ENCODE measurements at regions not wholly inside any gene's neighbourhood (a gene's known extent, or its start where the extent isn't known, plus 50 kb on each side); places are given as distances from the start of the nearest gene placed in this dataset.

DNA sequence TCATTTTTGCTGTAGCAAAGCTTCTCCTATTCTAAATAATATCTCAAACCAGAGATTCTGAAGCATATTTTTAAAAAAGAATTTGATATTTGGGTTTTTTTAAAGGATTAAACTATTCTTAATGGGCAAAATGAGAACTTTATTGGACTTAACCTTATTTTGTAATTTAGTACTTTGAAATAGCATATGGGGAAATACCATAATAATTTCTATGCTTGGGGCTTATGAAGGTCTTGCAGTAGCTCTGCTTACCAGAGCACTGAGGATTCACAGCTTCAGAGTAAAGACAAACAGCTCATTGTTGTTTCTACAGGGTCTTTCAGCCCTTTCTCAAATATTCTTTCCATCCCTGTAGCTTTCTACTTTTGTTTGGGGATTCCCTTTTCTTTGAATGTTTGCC lies 111.2 kb upstream of the ZNF648 start:
- Histone ChIP-seq H3K4me1 (ENCODE audit: control insufficient read depth, extremely low read depth, insufficient read depth, low read length) (peaks cover 26% of the 10 kb centered on the region), H3K79me2 (ENCODE audit: control insufficient read depth, insufficient read depth, low read length) (no peaks in the 10 kb centered on the region), H3K36me3 (ENCODE audit: control insufficient read depth in 2 of 2, extremely low read depth in 1 of 2, insufficient read depth in 2 of 2, low read length in 2 of 2) (no peaks in the 10 kb centered on the region), H3K4me2 (ENCODE audit: control insufficient read depth, extremely low read depth, insufficient read depth, low read depth, low read length) (no peak overlapping the region), H3K27ac (ENCODE audit: control insufficient read depth, insufficient read depth, low read length) (no peak overlapping the region), H3K9me3 (ENCODE audit: control insufficient read depth, low read depth, low read length) (no peaks in the 10 kb centered on the region), H3K9me1 (ENCODE audit: control insufficient read depth, extremely low read depth, insufficient read depth, low read length) (no peaks in the 10 kb centered on the region), H2AFZ (ENCODE audit: control insufficient read depth, low read length) (no peak overlapping the region), H4K20me1 (ENCODE audit: control insufficient read depth, extremely low read depth, insufficient read depth, low read length) (no peaks in the 10 kb centered on the region), H3K4me3 (ENCODE audit: control insufficient read depth in 2 of 3, extremely low read depth in 1 of 3, insufficient read depth in 2 of 3, low read depth in 1 of 3, low read length in 3 of 3) (no peak overlapping the region), H3K9ac (ENCODE audit: control insufficient read depth, extremely low read depth, insufficient read depth, low read length) (no peak overlapping the region), H3K27me3 (ENCODE audit: control insufficient read depth, extremely low read depth, insufficient read depth, low read length) (no peaks in the 10 kb centered on the region)
- dilution Hi-C loops (cut with MboI; ENCODE audit: extremely low pct_ligation_motif_present, low sequenced_read_pairs): no loop called here
- DNase-seq (ENCODE audit: low read depth, low spot score): no peak
- TF ChIP-seq, protein P1, sequence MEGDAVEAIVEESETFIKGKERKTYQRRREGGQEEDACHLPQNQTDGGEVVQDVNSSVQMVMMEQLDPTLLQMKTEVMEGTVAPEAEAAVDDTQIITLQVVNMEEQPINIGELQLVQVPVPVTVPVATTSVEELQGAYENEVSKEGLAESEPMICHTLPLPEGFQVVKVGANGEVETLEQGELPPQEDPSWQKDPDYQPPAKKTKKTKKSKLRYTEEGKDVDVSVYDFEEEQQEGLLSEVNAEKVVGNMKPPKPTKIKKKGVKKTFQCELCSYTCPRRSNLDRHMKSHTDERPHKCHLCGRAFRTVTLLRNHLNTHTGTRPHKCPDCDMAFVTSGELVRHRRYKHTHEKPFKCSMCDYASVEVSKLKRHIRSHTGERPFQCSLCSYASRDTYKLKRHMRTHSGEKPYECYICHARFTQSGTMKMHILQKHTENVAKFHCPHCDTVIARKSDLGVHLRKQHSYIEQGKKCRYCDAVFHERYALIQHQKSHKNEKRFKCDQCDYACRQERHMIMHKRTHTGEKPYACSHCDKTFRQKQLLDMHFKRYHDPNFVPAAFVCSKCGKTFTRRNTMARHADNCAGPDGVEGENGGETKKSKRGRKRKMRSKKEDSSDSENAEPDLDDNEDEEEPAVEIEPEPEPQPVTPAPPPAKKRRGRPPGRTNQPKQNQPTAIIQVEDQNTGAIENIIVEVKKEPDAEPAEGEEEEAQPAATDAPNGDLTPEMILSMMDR (optimal IDR thresholded peaks at IDR 0.05 in 1 of 3, IDR thresholded peaks at IDR 0.05 in 1 of 3, conservative IDR thresholded peaks at IDR 0.05 in 1 of 3; ENCODE audit: extremely low read depth in 1 of 3, insufficient read depth in 2 of 3, low read length in 3 of 3): no peak
- no peak for TF ChIP-seq EZH2 (IDR thresholded peaks at IDR 0.05; ENCODE audit: low read length)
- FAIRE-seq: no peak

DNA sequence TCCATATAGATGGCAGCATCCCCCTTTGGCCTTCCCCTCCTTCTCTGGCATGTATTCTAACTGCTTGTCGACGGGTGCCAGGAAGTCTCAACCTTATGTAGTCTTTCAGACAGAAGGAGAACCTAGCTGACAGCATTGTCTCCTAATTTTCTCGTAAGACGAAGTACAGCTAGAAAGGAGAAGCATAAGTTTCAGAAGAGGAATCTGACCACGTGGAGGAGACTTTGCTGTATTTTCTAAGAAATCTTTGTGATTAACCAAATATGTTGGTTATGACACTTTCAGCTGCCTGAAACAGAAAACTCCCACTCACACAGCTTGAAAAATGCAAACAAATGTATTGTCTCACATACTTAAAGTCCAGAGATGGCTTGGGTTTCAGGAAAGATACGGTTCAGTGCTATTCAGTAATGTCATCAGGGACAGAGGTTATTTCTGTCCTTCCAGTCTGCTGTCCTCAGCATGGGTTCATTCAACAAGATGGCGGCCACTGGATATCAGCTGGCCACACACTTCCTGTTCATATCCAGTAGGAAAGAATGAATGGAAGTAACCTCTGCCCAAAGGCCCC lies 109.5 kb upstream of the ZNF648 start:
- no peaks in the 10 kb centered on the region for H3K36me3 ChIP-seq (ENCODE audit: control insufficient read depth in 2 of 2, extremely low read depth in 1 of 2, insufficient read depth in 2 of 2, low read length in 2 of 2)
- no peak overlapping the region for H2AFZ ChIP-seq (ENCODE audit: control insufficient read depth, low read length)
- no peak overlapping the region for H3K4me3 ChIP-seq (ENCODE audit: control insufficient read depth in 2 of 3, extremely low read depth in 1 of 3, insufficient read depth in 2 of 3, low read depth in 1 of 3, low read length in 3 of 3)
- no peaks in the 10 kb centered on the region for H3K27me3 ChIP-seq (ENCODE audit: control insufficient read depth, extremely low read depth, insufficient read depth, low read length)
- TF ChIP-seq, protein P1 (optimal IDR thresholded peaks at IDR 0.05 in 1 of 3, IDR thresholded peaks at IDR 0.05 in 1 of 3, conservative IDR thresholded peaks at IDR 0.05 in 1 of 3; ENCODE audit: extremely low read depth in 1 of 3, insufficient read depth in 2 of 3, low read length in 3 of 3): no peak
- no peak for TF ChIP-seq EZH2 (IDR thresholded peaks at IDR 0.05; ENCODE audit: low read length)
- FAIRE-seq: no peak
- dilution Hi-C loops (cut with MboI; ENCODE audit: extremely low pct_ligation_motif_present, low sequenced_read_pairs): no loop called here
- H3K4me2 ChIP-seq (ENCODE audit: control insufficient read depth, extremely low read depth, insufficient read depth, low read depth, low read length): no peak overlapping the region
- no peaks in the 10 kb centered on the region for H3K9me3 ChIP-seq (ENCODE audit: control insufficient read depth, low read depth, low read length)
- H3K9me1 ChIP-seq (ENCODE audit: control insufficient read depth, extremely low read depth, insufficient read depth, low read length): no peaks in the 10 kb centered on the region
- no peaks in the 10 kb centered on the region for H4K20me1 ChIP-seq (ENCODE audit: control insufficient read depth, extremely low read depth, insufficient read depth, low read length)
- H3K27ac ChIP-seq (ENCODE audit: control insufficient read depth, insufficient read depth, low read length): no peak overlapping the region
- no peak overlapping the region for H3K9ac ChIP-seq (ENCODE audit: control insufficient read depth, extremely low read depth, insufficient read depth, low read length)
- H3K4me1 ChIP-seq (ENCODE audit: control insufficient read depth, extremely low read depth, insufficient read depth, low read length): peaks cover 25% of the 10 kb centered on the region
- no peak for DNase-seq (ENCODE audit: low read depth, low spot score)
- no peaks in the 10 kb centered on the region for H3K79me2 ChIP-seq (ENCODE audit: control insufficient read depth, insufficient read depth, low read length)

Data from keratinocyte (primary cell).